Fibroblast of skin of left quadriceps (primary cell): ENCODE measurements at regions not wholly inside any gene's neighbourhood (a gene's known extent, or its start where the extent isn't known, plus 50 kb on each side); places are given as distances from the start of the nearest gene placed in this dataset.
"Not testable (repeated sequence)": the region's sequence is repeated elsewhere in the genome, so short reads cannot be mapped to it uniquely, and the experiment has no call there.

ENCODE experiments used
- DNase-seq, 2 experiments: peaks; one replicate each; pipeline ENCODE4 v3.0.0-alpha.2; 2013; ENCODE audit warnings: low read depth in 2 of 2

GRCh38 chr18:22284581-22285360 lies 115.4 kb downstream of the GATA6 start:
- DNase-seq: no peak

GRCh38 chr18:22283855-22284254 lies 114.5 kb downstream of the GATA6 start:
- DNase-seq: not testable (repeated sequence)

- DNase-seq: no peak
Measured at GRCh38 chr18:22283397-22283796, 114.0 kb downstream of the GATA6 start.

GRCh38 chr18:22283116-22283395 lies 113.7 kb downstream of the GATA6 start:
- DNase-seq: no peak

- DNase-seq: peak; percentile 14 to 20
Measured at GRCh38 chr18:22282311-22283115, 113.1 kb downstream of the GATA6 start.

GRCh38 chr18:22280453-22280750 lies 111.0 kb downstream of the GATA6 start:
- DNase-seq: no peak

- DNase-seq: peak; percentile 36 to 50
Measured at GRCh38 chr18:22279741-22280452, 110.5 kb downstream of the GATA6 start.

GRCh38 chr18:22278798-22279197 lies 109.4 kb downstream of the GATA6 start:
- DNase-seq: no peak

- DNase-seq: no peak
Measured at GRCh38 chr18:22277758-22278157, 108.4 kb downstream of the GATA6 start.

GRCh38 chr18:22276334-22276713 lies 106.9 kb downstream of the GATA6 start:
- no peak for DNase-seq

GRCh38 chr18:22275706-22276333 lies 106.4 kb downstream of the GATA6 start:
- DNase-seq: no peak

GRCh38 chr18:22273101-22274039 lies 104.0 kb downstream of the GATA6 start:
- DNase-seq: no peak

GRCh38 chr18:22272242-22272641 lies 102.9 kb downstream of the GATA6 start:
- DNase-seq: no peak

GRCh38 chr18:22271030-22271429 lies 101.6 kb downstream of the GATA6 start:
- no peak for DNase-seq

- DNase-seq: no peak
Measured at GRCh38 chr18:22268641-22269128, 99.3 kb downstream of the GATA6 start.

GRCh38 chr18:22267697-22268096 lies 98.3 kb downstream of the GATA6 start:
- DNase-seq: no peak

GRCh38 chr18:22267225-22267624 lies 97.8 kb downstream of the GATA6 start:
- no peak for DNase-seq

- no peak for DNase-seq
Measured at GRCh38 chr18:22265838-22266237, 96.4 kb downstream of the GATA6 start.

- no peak for DNase-seq
Measured at GRCh38 chr18:22260208-22260820, 90.9 kb downstream of the GATA6 start.

- peak; percentile 6 to 12 for DNase-seq
Measured at GRCh38 chr18:22257022-22257543, 87.7 kb downstream of the GATA6 start.
